ENCODE measurements at regions not wholly inside any gene's neighbourhood (a gene's known extent, or its start where the extent isn't known, plus 50 kb on each side); places are given as distances from the start of the nearest gene placed in this dataset.
A peak's percentile ranks its signal among the peaks of the same experiment; 100 is the strongest.

DNA sequence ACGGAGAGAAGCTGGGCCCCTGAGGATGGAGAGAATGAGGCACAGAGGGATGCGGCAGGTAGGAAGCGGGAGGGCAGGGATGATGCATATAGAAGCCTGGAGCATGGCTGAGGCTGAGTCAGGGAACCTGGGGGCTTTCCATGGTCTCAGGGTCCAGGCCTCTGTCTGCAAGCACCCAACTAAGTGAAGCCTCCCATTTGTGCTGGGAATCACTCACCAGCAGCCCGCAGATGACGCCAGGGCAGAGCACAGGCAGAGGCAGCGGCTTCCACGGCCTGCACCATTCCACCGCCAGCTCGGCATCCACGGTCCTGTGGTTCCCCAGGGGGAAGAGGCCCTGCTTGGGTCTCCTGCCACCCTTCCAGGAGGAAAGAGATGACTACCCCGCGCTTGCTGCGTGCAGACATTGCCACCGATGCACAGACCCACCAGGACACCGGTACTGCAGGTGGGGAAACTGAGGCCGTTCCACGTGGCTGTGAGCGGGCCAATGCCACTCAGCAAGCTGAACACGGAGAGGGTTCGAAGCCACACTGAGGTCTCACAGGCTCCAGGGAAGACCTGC lies 75.5 kb downstream of the NCOR2 start:
- TF ChIP-seq CTCF (IDR thresholded peaks at IDR 0.05): no peak
- ATAC-seq (ENCODE audit: low FRiP score) (no peak), DNase-seq (ENCODE audit: low spot score) (no peak)

- DNase-seq (ENCODE audit: low spot score): no peak
- no peak for ATAC-seq (ENCODE audit: low FRiP score)
- no peak for TF ChIP-seq CTCF (IDR thresholded peaks at IDR 0.05)
These were observed 76.1 kb downstream of the NCOR2 start for GRCh38 chr12:124491310-124491709.

GRCh38 chr12:124490584-124491305 lies 76.7 kb downstream of the NCOR2 start:
- ATAC-seq (ENCODE audit: low FRiP score): no peak
- no peak for TF ChIP-seq CTCF (IDR thresholded peaks at IDR 0.05)

GRCh38 chr12:124489915-124490583 lies 77.4 kb downstream of the NCOR2 start:
- no peak for DNase-seq (ENCODE audit: low spot score)
- ATAC-seq (ENCODE audit: low FRiP score): no peak
- no peak for TF ChIP-seq CTCF (IDR thresholded peaks at IDR 0.05)

More at GRCh38 chr12:124490584-124491305, 76.7 kb downstream of the NCOR2 start:
- no peak for DNase-seq (ENCODE audit: low spot score)

DNA sequence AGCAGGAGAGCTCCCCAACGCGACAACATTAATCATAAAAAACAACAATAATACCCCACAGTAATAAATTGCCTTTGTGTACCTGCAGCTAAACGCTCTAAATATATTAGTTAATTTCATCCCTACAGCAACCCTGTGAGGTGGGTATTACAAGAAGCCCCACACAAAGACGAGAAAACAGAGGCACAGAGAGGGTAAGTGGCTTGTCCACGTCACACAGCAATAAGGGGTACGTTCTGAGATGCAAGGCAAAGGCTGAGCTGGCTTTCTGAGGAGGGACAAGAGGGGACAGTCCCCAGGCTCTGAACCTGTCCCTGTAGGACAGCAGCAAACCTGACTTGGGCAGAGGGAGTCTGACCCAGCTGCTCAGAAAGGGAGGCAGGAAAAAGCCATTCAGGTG lies 78.2 kb downstream of the NCOR2 start:
- DNase-seq (ENCODE audit: low spot score) (no peak), ATAC-seq (ENCODE audit: low FRiP score) (no peak)
- no peak for TF ChIP-seq CTCF (IDR thresholded peaks at IDR 0.05)

DNA sequence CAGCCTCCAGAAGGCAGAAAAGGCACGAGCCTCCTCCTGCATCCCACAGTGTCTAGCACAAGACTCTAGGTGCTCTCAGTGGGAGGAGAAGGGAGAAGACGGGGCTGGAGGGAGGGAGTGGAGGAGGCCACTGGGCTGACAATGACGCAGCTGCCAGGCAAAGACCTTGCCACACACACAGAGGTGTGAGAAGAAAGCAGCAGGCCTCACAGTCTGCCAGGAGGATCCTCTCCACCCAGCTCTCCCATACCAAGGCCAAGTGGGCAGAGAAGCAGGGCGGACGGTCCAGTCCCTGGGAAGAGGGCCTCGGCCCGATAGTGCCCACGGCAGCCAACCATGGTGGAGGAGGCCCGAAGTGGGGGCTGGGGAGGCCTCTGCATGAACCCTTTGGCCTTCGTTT lies 78.9 kb downstream of the NCOR2 start:
- DNase-seq (ENCODE audit: low spot score) (no peak), ATAC-seq (ENCODE audit: low FRiP score) (peak; percentile 31)
- TF ChIP-seq CTCF (IDR thresholded peaks at IDR 0.05): no peak

GRCh38 chr12:124487834-124488165 lies 79.6 kb downstream of the NCOR2 start:
- ATAC-seq (ENCODE audit: low FRiP score) (no peak), DNase-seq (ENCODE audit: low spot score) (no peak)
- TF ChIP-seq CTCF (IDR thresholded peaks at IDR 0.05): no peak

Measured in omental fat pad (tissue), 3 donors.